ENCODE measurements at regions not wholly inside any gene's neighbourhood (a gene's known extent, or its start where the extent isn't known, plus 50 kb on each side); places are given as distances from the start of the nearest gene placed in this dataset.

DNA sequence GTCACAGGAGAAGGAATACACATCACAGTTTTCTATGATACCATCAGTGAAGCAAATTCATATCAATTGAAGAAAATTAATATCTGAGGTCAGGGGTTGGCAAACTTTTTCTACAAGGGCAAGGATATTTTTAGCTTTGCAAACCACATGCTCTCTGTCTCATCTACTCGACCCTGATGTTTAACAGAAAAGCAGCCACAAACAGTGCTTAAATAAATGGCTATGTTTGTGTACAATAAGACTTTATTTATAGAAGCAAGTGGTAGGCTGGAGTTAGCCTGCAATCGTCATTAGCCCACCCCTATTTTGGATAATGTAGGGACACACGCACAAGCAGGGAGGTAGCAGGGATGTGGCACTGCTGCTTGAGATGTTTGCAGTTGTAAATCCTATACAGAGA lies 251.4 kb downstream of the CETN3 start:
- intact Hi-C loops (cut with DNase I): no loop called here
- Histone ChIP-seq H3K4me3 (no peak overlapping the region), H3K4me1 (no peaks in the 10 kb centered on the region), H3K27me3 (no peaks in the 10 kb centered on the region), H3K36me3 (no peaks in the 10 kb centered on the region), H3K27ac (no peak overlapping the region), H3K9me3 (no peaks in the 10 kb centered on the region)
- DNase-seq: no peak
- TF ChIP-seq POLR2A (IDR thresholded peaks at IDR 0.05) (no peak), EP300 (IDR thresholded peaks at IDR 0.05) (no peak), POLR2AphosphoS5 (IDR thresholded peaks at IDR 0.05) (no peak)
- TF ChIP-seq, protein P1, sequence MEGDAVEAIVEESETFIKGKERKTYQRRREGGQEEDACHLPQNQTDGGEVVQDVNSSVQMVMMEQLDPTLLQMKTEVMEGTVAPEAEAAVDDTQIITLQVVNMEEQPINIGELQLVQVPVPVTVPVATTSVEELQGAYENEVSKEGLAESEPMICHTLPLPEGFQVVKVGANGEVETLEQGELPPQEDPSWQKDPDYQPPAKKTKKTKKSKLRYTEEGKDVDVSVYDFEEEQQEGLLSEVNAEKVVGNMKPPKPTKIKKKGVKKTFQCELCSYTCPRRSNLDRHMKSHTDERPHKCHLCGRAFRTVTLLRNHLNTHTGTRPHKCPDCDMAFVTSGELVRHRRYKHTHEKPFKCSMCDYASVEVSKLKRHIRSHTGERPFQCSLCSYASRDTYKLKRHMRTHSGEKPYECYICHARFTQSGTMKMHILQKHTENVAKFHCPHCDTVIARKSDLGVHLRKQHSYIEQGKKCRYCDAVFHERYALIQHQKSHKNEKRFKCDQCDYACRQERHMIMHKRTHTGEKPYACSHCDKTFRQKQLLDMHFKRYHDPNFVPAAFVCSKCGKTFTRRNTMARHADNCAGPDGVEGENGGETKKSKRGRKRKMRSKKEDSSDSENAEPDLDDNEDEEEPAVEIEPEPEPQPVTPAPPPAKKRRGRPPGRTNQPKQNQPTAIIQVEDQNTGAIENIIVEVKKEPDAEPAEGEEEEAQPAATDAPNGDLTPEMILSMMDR (IDR thresholded peaks at IDR 0.05): no peak
- 41 to 62% methylated on average over 3 of the region's 3 CpGs for WGBS, 2 donors

DNA sequence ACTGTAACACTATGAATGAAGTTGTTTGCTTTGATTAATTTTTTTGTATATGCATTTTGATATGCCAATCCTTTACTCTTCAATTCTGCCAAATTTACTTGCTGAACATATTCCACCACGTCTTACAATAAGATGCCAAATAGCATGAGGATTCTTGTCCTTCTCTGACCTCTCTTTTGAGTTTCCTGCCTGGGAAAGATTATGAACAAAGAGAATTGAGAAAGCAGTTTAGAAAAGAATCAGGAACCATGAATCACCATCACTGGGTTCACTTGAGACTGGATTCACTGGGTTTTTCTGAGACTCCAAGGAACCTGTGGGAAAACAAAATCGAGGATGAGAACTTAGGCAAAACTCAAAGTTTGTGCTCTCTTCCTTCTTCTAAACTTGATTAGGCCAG lies 256.5 kb downstream of the CETN3 start:
- H3K4me1 ChIP-seq: no peaks in the 10 kb centered on the region
- H3K27ac ChIP-seq: no peak overlapping the region
- no peaks in the 10 kb centered on the region for H3K9me3 ChIP-seq
- no peak overlapping the region for H3K4me3 ChIP-seq
- WGBS, 2 donors: 83 to 87% methylated on average over 2 of the region's 2 CpGs
- no peak for DNase-seq
- intact Hi-C loops (cut with DNase I): no loop called here
- H3K27me3 ChIP-seq: no peaks in the 10 kb centered on the region
- H3K36me3 ChIP-seq: no peaks in the 10 kb centered on the region
- TF ChIP-seq EP300 (IDR thresholded peaks at IDR 0.05) (no peak), POLR2A (IDR thresholded peaks at IDR 0.05) (no peak), POLR2AphosphoS5 (IDR thresholded peaks at IDR 0.05) (no peak)
- TF ChIP-seq, protein P1 (IDR thresholded peaks at IDR 0.05): no peak

DNA sequence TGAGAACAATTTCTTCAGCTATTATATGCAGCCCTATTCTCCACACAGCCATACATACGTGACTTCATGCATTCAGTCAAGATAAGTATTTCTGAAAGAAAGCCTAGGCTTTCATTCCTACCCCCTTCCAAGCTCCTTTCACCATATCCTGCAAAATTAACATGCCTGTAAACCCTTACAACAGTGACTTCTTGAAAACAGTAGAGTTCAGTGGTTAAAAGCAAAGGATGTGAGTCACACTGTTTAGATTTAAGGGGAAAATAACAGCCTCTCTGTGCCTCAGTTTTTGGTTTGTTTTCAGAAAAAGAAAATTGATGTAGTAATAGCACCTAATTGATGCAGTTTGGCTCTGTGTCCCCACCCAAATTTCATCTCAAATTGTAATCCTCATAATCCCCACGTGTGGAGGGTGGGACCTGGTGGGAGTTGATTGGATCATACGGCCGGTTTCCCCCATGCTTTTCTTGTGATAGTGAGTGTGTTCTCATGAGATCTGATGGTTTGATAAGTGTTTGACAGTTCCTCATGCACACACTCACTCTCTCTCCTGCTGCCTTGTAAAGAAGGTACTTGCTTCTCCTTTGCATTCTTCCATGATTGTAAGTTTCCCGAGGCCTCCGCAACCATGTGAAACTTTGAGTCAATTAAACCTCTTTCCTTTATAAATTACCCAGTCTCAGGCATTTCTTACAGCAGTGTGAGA lies 264.8 kb downstream of the CETN3 start:
- Histone ChIP-seq H3K27me3 (no peaks in the 10 kb centered on the region), H3K4me3 (no peak overlapping the region), H3K27ac (no peak overlapping the region), H3K36me3 (no peaks in the 10 kb centered on the region), H3K9me3 (no peaks in the 10 kb centered on the region), H3K4me1 (no peaks in the 10 kb centered on the region)
- DNase-seq: no peak
- intact Hi-C loops (cut with DNase I): no loop called here
- TF ChIP-seq, protein P1 (IDR thresholded peaks at IDR 0.05): no peak
- no peak for TF ChIP-seq EP300 (IDR thresholded peaks at IDR 0.05)
- TF ChIP-seq POLR2AphosphoS5 (IDR thresholded peaks at IDR 0.05): no peak
- no peak for TF ChIP-seq POLR2A (IDR thresholded peaks at IDR 0.05)
- 88 to 92% methylated on average over 6 of the region's 6 CpGs for WGBS, 2 donors

DNA sequence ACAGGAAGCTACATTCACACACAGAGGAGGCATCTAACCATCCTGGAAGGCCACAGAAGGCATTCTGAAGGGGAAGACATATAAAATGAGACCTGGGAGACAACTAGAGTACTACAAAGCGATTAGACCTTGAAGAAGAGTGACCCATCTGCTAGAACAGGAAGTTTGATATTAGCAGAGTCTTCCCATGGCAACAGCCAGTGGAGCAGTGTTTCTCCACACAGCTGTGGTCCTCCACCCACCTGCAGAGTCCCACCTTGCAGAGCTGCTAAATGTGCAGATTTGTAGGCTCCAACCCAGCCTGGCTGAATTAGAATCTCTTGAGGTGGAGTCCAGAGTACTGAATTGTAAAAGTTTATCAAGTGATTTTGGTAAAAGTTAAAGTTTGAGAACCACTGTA lies 267.0 kb downstream of the CETN3 start:
- no peak for TF ChIP-seq POLR2A (IDR thresholded peaks at IDR 0.05)
- TF ChIP-seq POLR2AphosphoS5 (IDR thresholded peaks at IDR 0.05): no peak
- TF ChIP-seq, protein P1 (IDR thresholded peaks at IDR 0.05): no peak
- no peak for TF ChIP-seq EP300 (IDR thresholded peaks at IDR 0.05)
- Histone ChIP-seq H3K27ac (no peak overlapping the region), H3K4me3 (no peak overlapping the region), H3K9me3 (no peaks in the 10 kb centered on the region), H3K27me3 (no peaks in the 10 kb centered on the region), H3K4me1 (no peaks in the 10 kb centered on the region), H3K36me3 (no peaks in the 10 kb centered on the region)
- WGBS, 2 donors: 59 to 87% methylated on average over 1 of the region's 1 CpG
- DNase-seq: no peak
- intact Hi-C loops (cut with DNase I): no loop called here

DNA sequence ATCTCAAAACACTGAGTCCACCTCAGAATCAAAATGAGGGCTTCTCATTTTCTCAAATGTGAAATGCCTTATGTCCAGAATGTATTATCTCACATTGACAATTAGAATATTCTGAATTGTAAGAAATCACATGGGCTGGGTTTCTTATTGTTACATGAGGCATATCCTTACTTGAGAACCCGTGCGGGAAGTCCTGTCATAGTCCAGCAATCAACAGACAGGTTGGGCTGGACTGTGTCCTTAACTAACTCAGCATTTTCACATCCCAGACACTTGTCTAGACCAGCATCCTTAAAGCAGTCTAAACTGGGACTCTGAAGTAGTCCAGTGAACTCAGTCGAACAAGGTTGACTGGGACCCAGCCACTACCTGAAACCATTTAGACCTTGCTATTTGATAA lies 267.6 kb downstream of the CETN3 start:
- no peaks in the 10 kb centered on the region for H3K4me1 ChIP-seq
- no peaks in the 10 kb centered on the region for H3K36me3 ChIP-seq
- H3K4me3 ChIP-seq: no peak overlapping the region
- no peaks in the 10 kb centered on the region for H3K9me3 ChIP-seq
- no peak for DNase-seq
- no peak for TF ChIP-seq EP300 (IDR thresholded peaks at IDR 0.05)
- TF ChIP-seq POLR2A (IDR thresholded peaks at IDR 0.05): no peak
- TF ChIP-seq, protein P1 (IDR thresholded peaks at IDR 0.05): no peak
- TF ChIP-seq POLR2AphosphoS5 (IDR thresholded peaks at IDR 0.05): no peak
- H3K27ac ChIP-seq: no peak overlapping the region
- intact Hi-C loops (cut with DNase I): no loop called here
- WGBS, 2 donors: 93 to 98% methylated on average over 3 of the region's 3 CpGs
- H3K27me3 ChIP-seq: no peaks in the 10 kb centered on the region
